GM12892 (cell line): ENCODE measurements at regions not wholly inside any gene's neighbourhood (a gene's known extent, or its start where the extent isn't known, plus 50 kb on each side); places are given as distances from the start of the nearest gene placed in this dataset.

Source experiments
- POLR2A ChIP-seq: IDR thresholded peaks from 2 replicates; pipeline ENCODE4 v1.6.1; 2011; ENCODE audit warnings: low read depth, low read length, control low read depth
- POLR2AphosphoS5 ChIP-seq: IDR thresholded peaks from 2 replicates; pipeline ENCODE4 v1.6.1; 2011; ENCODE audit warnings: low read depth, low read length, control low read depth

DNA sequence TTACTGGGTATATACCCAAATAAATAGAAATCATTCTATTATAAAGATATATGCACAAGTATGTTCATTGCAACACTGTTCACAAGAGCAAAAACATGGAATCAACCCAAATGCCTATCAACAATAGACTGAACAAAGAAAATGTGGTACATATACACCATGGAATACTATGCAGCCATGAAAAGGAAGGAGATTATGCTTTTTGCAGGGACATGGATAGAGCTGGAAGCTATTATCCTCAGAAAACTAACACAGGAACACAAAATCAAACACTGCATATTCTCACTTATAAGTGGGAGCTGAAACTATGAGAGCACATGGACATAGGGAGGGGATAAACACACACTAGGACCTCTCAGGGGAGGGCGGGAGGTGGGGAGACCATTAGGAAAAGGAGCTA is 298.4 kb upstream of the CDH9 start:
- TF ChIP-seq POLR2A (no peak), POLR2AphosphoS5 (no peak)
